Keratinocyte (primary cell): ENCODE measurements at regions not wholly inside any gene's neighbourhood (a gene's known extent, or its start where the extent isn't known, plus 50 kb on each side); places are given as distances from the start of the nearest gene placed in this dataset.

Source experiments
- DNase-seq: peaks from one replicate; pipeline ENCODE4 v3.0.0-alpha.2; 2011; ENCODE audit warnings: low read depth, missing footprints, low spot score
- FAIRE-seq: peaks from 2 replicates; lab custom pipeline; 2011; peaks lifted over from hg19 to GRCh38; lab: Jason Lieb, UNC
- H2AFZ ChIP-seq: 2 replicates; pipeline ENCODE4 v1.6.0; 2012; ENCODE audit warnings: low read length, control low read depth, inconsistent platforms; ENCODE audit not compliant: control insufficient read depth
- H3K27ac ChIP-seq: 2 replicates; pipeline ENCODE4 v1.5.1; 2011; ENCODE audit warnings: low read length; ENCODE audit not compliant: control insufficient read depth, insufficient read depth
- H3K27me3 ChIP-seq: 3 replicates; pipeline ENCODE4 v1.6.0; 2011; ENCODE audit warnings: low read length; ENCODE audit not compliant: control insufficient read depth, insufficient read depth; ENCODE audit errors: extremely low read depth
- H3K36me3 ChIP-seq, 2 experiments: 2 replicates in 1 of 2; 3 replicates in 1 of 2; pipeline ENCODE4 v1.5.1; 2011; ENCODE audit warnings: low read length in 2 of 2, mild to moderate bottlenecking in 1 of 2; ENCODE audit not compliant: control insufficient read depth in 2 of 2, insufficient read depth in 2 of 2; ENCODE audit errors: extremely low read depth in 1 of 2
- H3K4me1 ChIP-seq: 3 replicates; pipeline ENCODE4 v1.5.1; 2011; ENCODE audit warnings: low read length; ENCODE audit not compliant: control insufficient read depth, insufficient read depth; ENCODE audit errors: extremely low read depth
- H3K4me2 ChIP-seq: 3 replicates; pipeline ENCODE4 v1.6.0; 2011; ENCODE audit warnings: low read depth, low read length; ENCODE audit not compliant: control insufficient read depth, insufficient read depth; ENCODE audit errors: extremely low read depth
- H3K4me3 ChIP-seq, 3 experiments: fragments of 200-600 bp in 1 of 3; sonication (generic) in 1 of 3; 2 replicates in 2 of 3; 3 replicates in 1 of 3; pipeline ENCODE4 v1.5.1; 2011 to 2016; ENCODE audit warnings: low read length in 3 of 3, mild to moderate bottlenecking in 3 of 3, control low read depth in 2 of 3, inconsistent platforms in 1 of 3, low read depth in 1 of 3, mixed read lengths in 1 of 3, mixed run types in 1 of 3, moderate library complexity in 1 of 3; ENCODE audit not compliant: control insufficient read depth in 2 of 3, insufficient read depth in 2 of 3; ENCODE audit errors: extremely low read depth in 1 of 3
- H3K79me2 ChIP-seq: 2 replicates; pipeline ENCODE4 v1.6.0; 2012; ENCODE audit warnings: low read length; ENCODE audit not compliant: control insufficient read depth, insufficient read depth
- H3K9ac ChIP-seq: 3 replicates; pipeline ENCODE4 v1.6.0; 2011; ENCODE audit warnings: low read length; ENCODE audit not compliant: control insufficient read depth, insufficient read depth; ENCODE audit errors: extremely low read depth
- H3K9me1 ChIP-seq: 3 replicates; pipeline ENCODE4 v1.6.0; 2011; ENCODE audit warnings: low read length; ENCODE audit not compliant: control insufficient read depth, insufficient read depth; ENCODE audit errors: extremely low read depth
- H3K9me3 ChIP-seq: 2 replicates; pipeline ENCODE4 v1.5.1; 2012; ENCODE audit warnings: low read depth, low read length; ENCODE audit not compliant: control insufficient read depth
- H4K20me1 ChIP-seq: 3 replicates; pipeline ENCODE4 v1.6.0; 2011; ENCODE audit warnings: low read length; ENCODE audit not compliant: control insufficient read depth, insufficient read depth; ENCODE audit errors: extremely low read depth
- EZH2 ChIP-seq: IDR thresholded peaks from one replicate; pipeline ENCODE4 v1.6.1; 2012; ENCODE audit warnings: inconsistent platforms, mild to moderate bottlenecking, low read length, moderate library complexity
- dilution Hi-C: fragments of 300-500 bp; cut with MboI; formaldehyde crosslinking; loops from one replicate; pipeline ENCODE4 v1.7.0; 2020; ENCODE audit warnings: low sequenced_read_pairs; ENCODE audit not compliant: extremely low pct_ligation_motif_present
- TF ChIP-seq, protein P1 (sequence below), 3 experiments: IDR thresholded peaks in 1 of 3; conservative IDR thresholded peaks in 1 of 3; optimal IDR thresholded peaks in 1 of 3; 2 replicates in 2 of 3; 3 replicates in 1 of 3; pipeline versions ENCODE3 to v1.5.1; 2011; ENCODE audit warnings: low read length in 3 of 3, mild to moderate bottlenecking in 3 of 3, moderate library complexity in 2 of 3, control low read depth in 1 of 3, inconsistent platforms in 1 of 3; ENCODE audit not compliant: insufficient read depth in 2 of 3; ENCODE audit errors: extremely low read depth in 1 of 3

DNA sequence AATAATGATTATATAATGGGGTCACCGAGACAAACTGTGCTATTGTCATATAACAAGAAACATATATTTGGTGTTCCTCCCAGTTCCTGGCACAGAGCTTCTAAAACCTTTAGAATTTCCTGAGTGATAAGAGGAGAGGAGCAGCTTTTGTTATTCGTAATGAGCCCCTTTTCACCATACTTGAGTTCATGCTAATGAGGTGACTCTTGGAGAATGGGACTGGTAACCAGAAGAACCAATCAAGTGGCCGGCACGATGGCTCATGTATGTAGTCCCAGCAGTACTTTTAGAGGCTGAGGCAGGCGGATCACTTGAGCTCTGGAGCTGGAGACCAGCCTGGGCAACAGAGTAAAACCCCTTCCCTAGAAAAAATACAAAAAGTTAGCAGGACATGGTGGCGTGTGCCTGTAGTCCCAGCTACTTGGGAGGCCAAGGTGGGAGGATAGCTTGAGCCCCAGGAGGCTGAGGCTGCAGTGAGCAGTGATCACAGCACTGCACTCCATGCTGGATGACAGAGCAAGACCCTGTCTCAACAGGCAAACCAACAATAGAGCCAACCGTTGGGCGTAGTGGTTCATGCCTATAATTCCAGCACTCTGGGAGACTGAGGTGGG, 62.7 kb upstream of the FTH1 start:
- H3K4me2 ChIP-seq, result no peak overlapping the region
- TF ChIP-seq, protein P1, sequence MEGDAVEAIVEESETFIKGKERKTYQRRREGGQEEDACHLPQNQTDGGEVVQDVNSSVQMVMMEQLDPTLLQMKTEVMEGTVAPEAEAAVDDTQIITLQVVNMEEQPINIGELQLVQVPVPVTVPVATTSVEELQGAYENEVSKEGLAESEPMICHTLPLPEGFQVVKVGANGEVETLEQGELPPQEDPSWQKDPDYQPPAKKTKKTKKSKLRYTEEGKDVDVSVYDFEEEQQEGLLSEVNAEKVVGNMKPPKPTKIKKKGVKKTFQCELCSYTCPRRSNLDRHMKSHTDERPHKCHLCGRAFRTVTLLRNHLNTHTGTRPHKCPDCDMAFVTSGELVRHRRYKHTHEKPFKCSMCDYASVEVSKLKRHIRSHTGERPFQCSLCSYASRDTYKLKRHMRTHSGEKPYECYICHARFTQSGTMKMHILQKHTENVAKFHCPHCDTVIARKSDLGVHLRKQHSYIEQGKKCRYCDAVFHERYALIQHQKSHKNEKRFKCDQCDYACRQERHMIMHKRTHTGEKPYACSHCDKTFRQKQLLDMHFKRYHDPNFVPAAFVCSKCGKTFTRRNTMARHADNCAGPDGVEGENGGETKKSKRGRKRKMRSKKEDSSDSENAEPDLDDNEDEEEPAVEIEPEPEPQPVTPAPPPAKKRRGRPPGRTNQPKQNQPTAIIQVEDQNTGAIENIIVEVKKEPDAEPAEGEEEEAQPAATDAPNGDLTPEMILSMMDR (optimal IDR thresholded peaks at IDR 0.05 in 1 of 3, IDR thresholded peaks at IDR 0.05 in 1 of 3, conservative IDR thresholded peaks at IDR 0.05 in 1 of 3; ENCODE audit: extremely low read depth in 1 of 3, insufficient read depth in 2 of 3, low read length in 3 of 3), result no peak
- no peak for TF ChIP-seq EZH2
- no peaks in the 10 kb centered on the region for H3K79me2 ChIP-seq
- H2AFZ ChIP-seq, result no peak overlapping the region
- no peak overlapping the region for H3K4me3 ChIP-seq
- no peak for FAIRE-seq
- no peaks in the 10 kb centered on the region for H3K27me3 ChIP-seq
- peaks cover 7% of the 10 kb centered on the region for H3K4me1 ChIP-seq
- H4K20me1 ChIP-seq, result no peaks in the 10 kb centered on the region
- H3K9me1 ChIP-seq, result no peaks in the 10 kb centered on the region
- no peak overlapping the region for H3K27ac ChIP-seq
- dilution Hi-C loops, result no loop called here
- no peak overlapping the region for H3K9ac ChIP-seq
- no peaks in the 10 kb centered on the region for H3K36me3 ChIP-seq
- peaks cover 13% of the 10 kb centered on the region for H3K9me3 ChIP-seq
- DNase-seq, result no peak

DNA sequence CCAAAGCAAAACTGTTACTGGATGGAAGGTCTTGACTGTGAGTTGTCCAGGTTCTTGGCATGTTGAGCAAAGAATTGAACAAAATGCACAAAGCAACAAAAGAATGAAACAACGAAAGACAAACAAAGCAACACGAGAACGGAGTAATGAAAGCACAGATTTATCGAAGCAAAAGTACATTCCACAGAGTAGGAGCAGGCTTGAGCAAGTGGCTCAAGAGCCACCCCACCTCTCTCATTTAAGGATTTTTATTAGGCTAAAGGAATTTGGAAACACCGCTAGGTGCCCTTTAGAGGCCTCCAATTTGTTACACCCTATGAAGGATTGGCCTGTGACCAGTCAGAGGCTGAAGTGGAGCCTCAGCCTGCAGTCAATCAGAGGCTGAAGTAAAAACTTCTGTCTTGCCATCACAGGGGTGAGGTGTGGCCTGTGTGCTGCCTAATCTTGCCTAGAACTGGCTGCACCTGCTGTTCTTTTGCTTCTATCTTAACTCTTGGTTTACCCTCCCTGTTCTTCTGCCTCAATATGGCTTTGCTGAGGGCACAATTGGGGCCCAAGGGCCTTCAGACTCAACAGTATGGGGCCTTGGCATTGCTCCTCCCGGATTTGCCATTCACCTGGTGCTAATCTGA, 59.4 kb upstream of the FTH1 start:
- Histone ChIP-seq H3K9me3 (no peaks in the 10 kb centered on the region), H3K9me1 (no peaks in the 10 kb centered on the region), H3K4me3 (no peak overlapping the region), H3K4me1 (peaks cover 12% of the 10 kb centered on the region), H4K20me1 (no peaks in the 10 kb centered on the region), H3K27ac (no peak overlapping the region), H3K36me3 (no peaks in the 10 kb centered on the region), H2AFZ (no peak overlapping the region), H3K4me2 (no peak overlapping the region), H3K27me3 (no peaks in the 10 kb centered on the region), H3K9ac (no peak overlapping the region), H3K79me2 (no peaks in the 10 kb centered on the region)
- FAIRE-seq (no peak), DNase-seq (no peak)
- TF ChIP-seq, protein P1 (optimal IDR thresholded peaks at IDR 0.05 in 1 of 3, IDR thresholded peaks at IDR 0.05 in 1 of 3, conservative IDR thresholded peaks at IDR 0.05 in 1 of 3; ENCODE audit: extremely low read depth in 1 of 3, insufficient read depth in 2 of 3, low read length in 3 of 3), result no peak
- TF ChIP-seq EZH2, result no peak
- dilution Hi-C loops, result no loop called here
